BJ (cell line): ENCODE measurements at regions not wholly inside any gene's neighbourhood (a gene's known extent, or its start where the extent isn't known, plus 50 kb on each side); places are given as distances from the start of the nearest gene placed in this dataset.

Experiments
- CTCF ChIA-PET: fragments of 350-600 bp; formaldehyde crosslinking; extraction: SDS; loops from one replicate; lab custom pipeline; 2021; ENCODE audit warnings: antibody characterized with exemption, inconsistent platforms; lab: Yijun Ruan, JAX
- POLR2A ChIA-PET: fragments of 300-600 bp; sonication (Branson Sonifier 250); formaldehyde crosslinking; extraction: SDS; loops from one replicate; lab custom pipeline; 2021; ENCODE audit warnings: antibody characterized with exemption; lab: Charles Lee
- DNase-seq: peaks from one replicate; pipeline ENCODE4 v3.0.0-alpha.2; 2011; ENCODE audit warnings: low read depth
- H3K27me3 ChIP-seq: 2 replicates; pipeline ENCODE4 v1.6.0; 2011; ENCODE audit warnings: low read length; ENCODE audit not compliant: control insufficient read depth, insufficient read depth
- H3K36me3 ChIP-seq: 2 replicates; pipeline ENCODE4 v1.5.1; 2011; ENCODE audit warnings: low read length; ENCODE audit not compliant: control insufficient read depth, insufficient read depth
- H3K4me3 ChIP-seq: 2 replicates; pipeline ENCODE4 v1.5.1; 2011; ENCODE audit warnings: low read depth, mild to moderate bottlenecking, control low read depth, low read length
- CTCF ChIP-seq: IDR thresholded peaks from 2 replicates; pipeline ENCODE4 v1.5.1; 2011; ENCODE audit warnings: low read depth, mild to moderate bottlenecking, control low read depth, inconsistent platforms, low read length, moderate library complexity; ENCODE audit not compliant: insufficient read depth

GRCh38 chr9:110076894-110077725 is 130.8 kb downstream of the C9orf152 start:
- Histone ChIP-seq H3K4me3 (no peak overlapping the region), H3K27me3 (no peaks in the 10 kb centered on the region), H3K36me3 (peaks cover 1% of the 10 kb centered on the region; the same call in 1 of the 2 replicates)
- ChIA-PET CTCF (no interaction called here), POLR2A (no interaction called here)
- no peak for TF ChIP-seq CTCF
- DNase-seq: no peak

GRCh38 chr9:110077925-110078324 is 130.0 kb downstream of the C9orf152 start:
- DNase-seq: no peak
- no peak overlapping the region for H3K4me3 ChIP-seq
- ChIA-PET POLR2A (no interaction called here), CTCF (interaction anchor here (1.3 to 1.4 kb wide), 2 partner anchors 9 to 11 kb away, joined by 3 to 7 read pairs; no protein-coding TSS in a partner anchor)
- H3K27me3 ChIP-seq: no peaks in the 10 kb centered on the region
- TF ChIP-seq CTCF: no peak
- H3K36me3 ChIP-seq: no peaks in the 10 kb centered on the region; the same call in 1 of the 2 replicates

GRCh38 chr9:110078604-110079003 is 129.4 kb downstream of the C9orf152 start:
- CTCF ChIA-PET: interaction anchor here (0.9 to 1.4 kb wide), 4 partner anchors 9 to 37 kb away, joined by 3 to 7 read pairs (median 3); no protein-coding TSS in a partner anchor
- no peak for TF ChIP-seq CTCF
- DNase-seq: no peak
- no peaks in the 10 kb centered on the region for H3K27me3 ChIP-seq
- H3K36me3 ChIP-seq: no peaks in the 10 kb centered on the region; the same call in 1 of the 2 replicates
- POLR2A ChIA-PET: no interaction called here
- H3K4me3 ChIP-seq: no peak overlapping the region

GRCh38 chr9:110081395-110081794 is 126.6 kb downstream of the C9orf152 start:
- CTCF ChIA-PET: no interaction called here
- TF ChIP-seq CTCF: no peak
- POLR2A ChIA-PET: no interaction called here

GRCh38 chr9:110083866-110084265 is 124.1 kb downstream of the C9orf152 start:
- ChIA-PET CTCF (interaction anchor here (1.1 kb wide), 1 partner anchor 16 kb away, joined by 3 read pairs; no protein-coding TSS in a partner anchor), POLR2A (no interaction called here)
- Histone ChIP-seq H3K27me3 (no peaks in the 10 kb centered on the region), H3K4me3 (no peak overlapping the region), H3K36me3 (peaks cover 2% of the 10 kb centered on the region)
- no peak for DNase-seq
- no peak for TF ChIP-seq CTCF

More at GRCh38 chr9:110081395-110081794, 126.6 kb downstream of the C9orf152 start:
- Histone ChIP-seq H3K27me3 (no peaks in the 10 kb centered on the region), H3K4me3 (no peak overlapping the region), H3K36me3 (peaks cover 2% of the 10 kb centered on the region)
- DNase-seq: peak; percentile 70
